AG09319 (cell line): ENCODE measurements at regions not wholly inside any gene's neighbourhood (a gene's known extent, or its start where the extent isn't known, plus 50 kb on each side); places are given as distances from the start of the nearest gene placed in this dataset.

Experiments
- DNase-seq: peaks from one replicate; pipeline ENCODE4 v3.0.0-alpha.2; 2010; ENCODE audit warnings: low read depth; ENCODE audit errors: extremely low read depth
- TF ChIP-seq, protein P1 (sequence below): IDR thresholded peaks from 2 replicates; pipeline ENCODE4 v1.5.1; 2011; ENCODE audit warnings: low read depth, mild to moderate bottlenecking, inconsistent platforms, low read length, moderate library complexity

DNA sequence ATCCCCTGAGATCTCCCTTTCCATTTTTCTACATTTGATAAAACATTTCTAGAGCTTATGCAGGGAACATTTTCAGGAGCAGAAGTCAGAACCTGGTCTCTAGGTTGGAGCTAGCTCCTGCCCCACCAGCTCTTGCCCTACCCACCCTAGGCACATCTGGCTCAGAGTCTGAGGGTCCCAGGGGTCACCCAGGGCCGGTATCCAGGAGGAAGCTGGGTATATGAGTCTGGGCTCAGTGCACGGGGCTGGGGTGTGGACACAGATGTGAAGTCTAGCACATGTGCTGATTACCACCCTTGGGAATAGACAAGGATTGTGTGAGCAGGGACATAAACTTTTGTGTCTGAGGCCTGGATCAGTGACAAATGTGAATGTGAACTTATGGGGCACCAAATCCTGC is 95.4 kb downstream of the MATN1 start:
- DNase-seq: no peak
- TF ChIP-seq, protein P1, sequence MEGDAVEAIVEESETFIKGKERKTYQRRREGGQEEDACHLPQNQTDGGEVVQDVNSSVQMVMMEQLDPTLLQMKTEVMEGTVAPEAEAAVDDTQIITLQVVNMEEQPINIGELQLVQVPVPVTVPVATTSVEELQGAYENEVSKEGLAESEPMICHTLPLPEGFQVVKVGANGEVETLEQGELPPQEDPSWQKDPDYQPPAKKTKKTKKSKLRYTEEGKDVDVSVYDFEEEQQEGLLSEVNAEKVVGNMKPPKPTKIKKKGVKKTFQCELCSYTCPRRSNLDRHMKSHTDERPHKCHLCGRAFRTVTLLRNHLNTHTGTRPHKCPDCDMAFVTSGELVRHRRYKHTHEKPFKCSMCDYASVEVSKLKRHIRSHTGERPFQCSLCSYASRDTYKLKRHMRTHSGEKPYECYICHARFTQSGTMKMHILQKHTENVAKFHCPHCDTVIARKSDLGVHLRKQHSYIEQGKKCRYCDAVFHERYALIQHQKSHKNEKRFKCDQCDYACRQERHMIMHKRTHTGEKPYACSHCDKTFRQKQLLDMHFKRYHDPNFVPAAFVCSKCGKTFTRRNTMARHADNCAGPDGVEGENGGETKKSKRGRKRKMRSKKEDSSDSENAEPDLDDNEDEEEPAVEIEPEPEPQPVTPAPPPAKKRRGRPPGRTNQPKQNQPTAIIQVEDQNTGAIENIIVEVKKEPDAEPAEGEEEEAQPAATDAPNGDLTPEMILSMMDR: no peak

DNA sequence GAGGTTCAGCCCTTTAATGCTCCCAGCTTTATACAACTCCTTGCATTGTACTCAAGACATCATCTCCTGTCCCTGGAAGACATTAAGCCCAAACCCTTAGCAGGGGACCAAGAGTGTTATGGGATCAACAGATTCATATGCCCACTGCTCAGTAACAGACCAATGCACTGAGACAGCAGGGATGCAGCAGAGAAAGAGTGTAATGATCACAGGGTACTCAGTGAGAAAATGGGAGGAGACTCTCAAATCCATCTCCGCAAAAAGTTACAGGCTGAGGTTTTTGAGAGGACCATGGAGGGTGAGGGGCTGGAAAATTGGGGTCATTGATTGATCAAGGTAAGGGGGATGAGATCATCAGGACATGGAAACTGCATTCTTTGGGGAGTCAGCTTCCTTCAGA is 96.2 kb downstream of the MATN1 start:
- DNase-seq: no peak
- TF ChIP-seq, protein P1: no peak

DNA sequence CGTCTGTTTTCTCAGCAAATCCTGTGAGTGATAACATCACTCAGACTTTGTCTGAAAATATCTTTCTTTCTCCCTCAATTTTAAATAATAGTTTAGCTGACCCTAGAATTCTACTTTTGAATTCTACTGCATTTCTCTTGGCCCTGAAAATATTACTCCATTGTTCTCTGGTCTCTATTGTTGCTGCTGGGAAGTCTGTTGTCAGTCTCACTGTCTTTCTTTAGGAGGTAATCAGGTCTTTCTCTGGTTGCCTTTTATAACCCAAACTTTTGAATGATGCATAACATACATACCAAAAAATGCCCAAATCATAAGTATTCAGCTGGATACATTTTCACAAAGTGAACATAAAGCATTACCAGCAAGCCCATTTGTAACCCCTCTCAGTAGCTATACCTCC is 100.0 kb downstream of the MATN1 start:
- TF ChIP-seq, protein P1: no peak
- no peak for DNase-seq

GRCh38 chr1:30619619-30620018 is 103.8 kb downstream of the MATN1 start:
- no peak for DNase-seq
- TF ChIP-seq, protein P1: no peak

GRCh38 chr1:30618335-30618747 is 105.0 kb downstream of the MATN1 start:
- no peak for DNase-seq
- TF ChIP-seq, protein P1: no peak

GRCh38 chr1:30616759-30617158 is 106.6 kb downstream of the MATN1 start:
- TF ChIP-seq, protein P1: no peak
- no peak for DNase-seq

DNA sequence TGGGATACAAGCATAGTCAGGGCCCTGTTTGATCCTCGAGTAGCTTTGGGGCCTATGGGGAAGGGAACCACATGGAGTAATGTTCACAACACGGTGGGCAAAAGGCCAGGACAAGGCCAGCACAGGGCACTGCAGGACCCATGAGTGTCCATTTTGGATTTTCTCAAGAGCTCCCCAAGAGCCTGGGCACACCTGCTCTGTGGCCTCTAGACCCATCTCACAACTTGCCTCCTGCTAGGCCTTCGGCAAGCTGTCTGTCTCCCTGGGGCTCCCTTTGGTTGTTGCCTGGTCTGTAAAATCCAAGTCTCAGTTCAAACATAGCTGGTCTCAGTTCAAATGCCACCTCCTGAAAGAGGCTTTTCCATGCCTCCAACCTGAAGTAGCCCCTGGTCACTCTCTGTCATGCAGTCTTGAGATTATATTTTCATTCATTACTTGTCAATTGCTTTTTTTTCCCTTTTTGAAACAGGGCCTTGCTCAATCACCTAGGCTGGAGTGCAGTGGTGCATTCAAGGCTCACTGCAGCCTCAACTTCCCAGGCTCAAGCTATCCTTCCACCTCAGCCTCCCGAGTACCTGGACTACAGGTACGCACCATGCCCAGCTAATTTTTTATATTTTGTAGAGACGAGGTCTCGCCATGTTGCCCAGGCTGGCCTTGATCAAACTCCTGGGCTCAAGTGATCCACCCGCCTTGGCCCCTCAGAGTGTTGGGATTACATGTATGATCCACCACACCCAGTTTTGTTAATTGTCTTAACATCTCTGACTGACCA is 107.4 kb downstream of the MATN1 start:
- TF ChIP-seq, protein P1: no peak
- no peak for DNase-seq
